ENCODE measurements at regions not wholly inside any gene's neighbourhood (a gene's known extent, or its start where the extent isn't known, plus 50 kb on each side); places are given as distances from the start of the nearest gene placed in this dataset.

- DNase-seq (ENCODE audit: low spot score): no peak
These were observed 50.0 kb upstream of the DOCK9 start for GRCh38 chr13:99027661-99028425.

DNA sequence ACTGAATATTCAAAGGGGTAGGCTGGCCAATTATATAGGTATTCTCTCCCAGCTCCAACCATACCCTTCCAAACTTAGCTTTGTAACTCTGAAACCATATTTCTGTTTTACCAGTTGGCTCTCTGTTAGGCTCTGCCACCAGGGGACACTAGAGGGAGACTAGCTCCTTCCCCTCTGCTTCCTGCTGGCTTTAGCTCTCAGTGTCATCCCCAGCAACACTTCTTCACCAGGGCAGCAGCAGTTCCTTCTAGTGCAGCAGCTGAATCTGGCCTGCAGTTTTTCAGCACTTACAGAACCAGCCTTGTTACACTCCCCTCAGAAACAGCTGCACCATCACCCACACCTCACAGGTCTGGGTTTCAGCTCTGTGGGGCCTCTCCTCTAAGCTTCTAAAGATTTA is 51.0 kb upstream of the DOCK9 start:
- peak; percentile 48 for DNase-seq (ENCODE audit: low spot score)

DNA sequence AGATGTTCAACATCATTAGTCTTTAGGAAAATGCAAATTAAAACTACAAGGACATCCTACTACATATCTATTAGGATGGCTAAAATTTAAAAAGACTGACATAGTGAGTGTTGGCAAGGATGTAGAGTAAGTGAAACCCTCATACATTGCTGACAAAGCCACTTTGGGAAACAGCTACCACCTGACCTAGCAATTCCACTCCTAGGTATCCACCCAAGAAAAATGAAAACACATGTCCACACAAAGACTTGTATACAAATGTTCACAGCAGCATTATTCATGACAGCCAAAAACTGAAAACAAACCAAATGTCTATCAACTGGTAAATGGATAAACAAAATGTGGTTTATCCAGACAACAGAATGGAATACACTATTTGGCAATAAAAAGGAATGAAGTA is 51.7 kb upstream of the DOCK9 start:
- no peak for DNase-seq (ENCODE audit: low spot score)

DNA sequence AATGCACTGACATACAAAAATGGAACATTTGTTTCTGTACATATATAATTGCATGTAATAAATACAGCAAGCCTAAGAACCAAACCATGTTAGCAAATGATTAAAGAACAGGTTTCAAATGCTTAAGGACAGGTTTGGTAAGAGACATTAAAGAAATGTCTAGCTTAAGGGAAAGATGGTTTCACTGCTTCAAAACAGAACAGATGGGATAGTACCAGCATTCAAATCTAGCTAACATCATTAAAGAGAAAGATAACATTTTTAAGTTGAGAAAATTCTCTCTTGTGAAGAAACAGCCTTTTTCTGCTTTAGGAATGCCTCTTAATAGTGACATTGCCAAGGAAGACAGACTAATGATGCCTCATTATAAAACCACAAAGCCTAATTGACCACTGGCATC is 52.5 kb upstream of the DOCK9 start:
- no peak for DNase-seq (ENCODE audit: low spot score)

- no peak for DNase-seq (ENCODE audit: low spot score)
These were observed 54.0 kb upstream of the DOCK9 start for GRCh38 chr13:99031832-99032231.

GRCh38 chr13:99033814-99034213 is 56.0 kb upstream of the DOCK9 start:
- DNase-seq (ENCODE audit: low spot score): peak; percentile 29

DNA sequence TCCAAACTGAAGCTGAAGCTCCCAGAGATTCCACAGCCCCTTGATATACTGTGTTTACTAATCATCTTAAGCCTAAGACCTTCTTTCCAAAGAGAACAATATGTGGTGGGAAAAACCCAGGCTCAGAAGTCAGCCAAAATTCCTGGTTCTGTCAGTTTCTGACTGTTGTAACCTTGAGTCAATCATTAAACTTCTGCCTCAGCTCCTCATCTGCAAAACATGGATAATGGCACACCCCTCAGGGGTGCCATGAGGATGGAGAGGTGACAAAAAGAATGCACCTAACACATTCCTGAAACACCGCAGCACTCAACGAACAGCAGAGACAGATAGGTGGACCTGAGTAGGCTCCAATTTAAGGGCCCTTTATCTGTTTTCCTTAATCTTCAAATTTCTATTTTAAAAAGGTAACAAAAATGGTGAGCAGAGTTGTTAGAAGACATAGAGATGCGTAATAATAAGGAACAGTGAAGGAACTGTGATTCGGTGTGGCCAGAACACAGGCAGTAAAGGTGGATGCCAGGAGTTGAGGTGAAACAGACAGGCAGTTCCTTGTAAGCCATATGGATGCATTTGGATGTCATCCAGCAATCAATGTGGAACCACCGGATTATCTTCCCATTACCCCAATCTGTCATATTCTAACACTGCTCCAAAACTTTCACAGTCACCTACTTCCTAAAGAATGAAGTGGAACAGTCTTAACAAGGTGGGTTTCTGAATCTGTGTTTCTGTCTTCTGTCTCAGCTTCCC is 56.6 kb upstream of the DOCK9 start:
- DNase-seq (ENCODE audit: low spot score): no peak

- DNase-seq (ENCODE audit: low spot score): no peak
These were observed 57.9 kb upstream of the DOCK9 start for GRCh38 chr13:99035715-99036114.

GRCh38 chr13:99037756-99038155 is 59.9 kb upstream of the DOCK9 start:
- no peak for DNase-seq (ENCODE audit: low spot score)

DNA sequence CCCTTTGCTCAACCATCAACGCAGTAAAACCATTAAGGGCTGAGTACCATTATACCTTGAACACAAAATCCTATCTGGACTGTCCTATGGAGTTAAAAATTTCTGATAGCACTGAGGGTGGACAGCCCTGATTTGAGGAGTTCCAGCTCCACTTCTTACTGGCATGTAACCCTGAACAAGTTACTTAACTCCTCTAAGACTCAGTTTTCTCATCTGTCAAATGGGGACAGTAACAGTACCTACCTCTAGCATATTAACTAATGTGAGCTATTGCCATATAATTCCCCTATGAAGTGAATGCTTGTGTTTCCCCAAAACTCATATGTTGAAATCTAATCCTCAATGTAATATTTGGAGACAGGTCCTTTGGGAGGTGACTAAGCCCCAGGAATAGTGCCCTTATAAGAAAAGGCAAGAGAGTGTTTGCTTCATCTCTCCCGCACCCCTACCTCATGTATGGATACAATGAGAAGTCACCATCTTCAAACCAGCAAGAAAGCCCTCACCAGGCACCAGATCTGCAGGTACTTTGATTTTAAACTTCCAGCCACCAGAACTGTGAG is 61.9 kb upstream of the DOCK9 start:
- DNase-seq (ENCODE audit: low spot score): no peak

DNA sequence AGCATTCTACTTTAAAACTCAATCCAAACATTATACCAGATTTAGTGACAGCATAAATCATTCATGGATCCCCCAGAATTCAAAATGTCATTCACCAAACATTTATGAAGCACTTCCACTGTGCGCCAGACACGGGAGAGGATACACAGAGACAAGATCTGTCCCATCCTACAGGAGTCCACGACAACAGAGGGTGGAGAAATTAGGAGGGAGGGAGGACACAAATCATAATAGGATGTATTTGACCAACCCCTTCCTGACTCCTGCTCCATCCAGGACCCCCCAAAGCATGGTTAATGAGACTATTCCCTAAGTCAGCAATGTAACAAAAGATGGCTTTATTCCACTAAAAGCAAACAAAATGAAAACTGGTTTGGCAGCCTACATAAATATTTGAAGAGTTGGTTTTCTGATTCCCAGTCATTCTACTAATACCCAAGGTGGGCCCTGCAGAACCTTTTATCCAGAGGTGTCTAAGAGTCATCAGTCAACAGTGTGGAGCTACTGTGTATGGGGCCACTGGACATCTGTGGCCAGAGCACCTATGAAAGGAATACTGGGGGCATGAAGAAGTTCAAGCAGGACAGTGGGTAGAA is 62.8 kb upstream of the DOCK9 start:
- no peak for DNase-seq (ENCODE audit: low spot score)

DNA sequence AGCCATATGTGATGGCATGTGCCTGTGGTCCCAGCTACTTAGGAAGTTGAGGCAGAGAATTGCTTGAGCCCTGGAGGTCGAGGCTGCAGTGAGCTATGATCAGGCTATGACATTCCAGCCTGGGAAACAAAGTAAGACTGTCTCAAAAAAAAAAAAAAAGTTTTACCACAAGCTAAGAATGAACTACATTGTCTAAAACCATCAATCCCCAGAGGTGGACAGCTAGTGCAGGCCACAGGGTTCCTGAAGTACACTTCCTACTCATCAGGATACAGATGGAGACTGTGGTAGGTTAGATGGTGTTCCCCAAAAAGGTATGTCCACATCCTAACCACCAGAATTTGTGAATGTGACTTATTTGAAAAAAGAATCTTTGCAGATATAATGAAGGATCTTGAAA is 63.5 kb upstream of the DOCK9 start:
- DNase-seq (ENCODE audit: low spot score): no peak

- no peak for DNase-seq (ENCODE audit: low spot score)
These were observed 63.9 kb upstream of the DOCK9 start for GRCh38 chr13:99041788-99042187.

- DNase-seq (ENCODE audit: low spot score): no peak
These were observed 64.8 kb upstream of the DOCK9 start for GRCh38 chr13:99042521-99043250.

GRCh38 chr13:99043831-99044231 is 66.0 kb upstream of the DOCK9 start:
- DNase-seq (ENCODE audit: low spot score): no peak

- DNase-seq (ENCODE audit: low spot score): no peak
These were observed 66.9 kb upstream of the DOCK9 start for GRCh38 chr13:99044764-99045163.

- no peak for DNase-seq (ENCODE audit: low spot score)
These were observed 67.5 kb upstream of the DOCK9 start for GRCh38 chr13:99045396-99045795.

- DNase-seq (ENCODE audit: low spot score): no peak
These were observed 69.0 kb upstream of the DOCK9 start for GRCh38 chr13:99046851-99047250.

- no peak for DNase-seq (ENCODE audit: low spot score)
These were observed 73.2 kb upstream of the DOCK9 start for GRCh38 chr13:99050983-99051488.

DNA sequence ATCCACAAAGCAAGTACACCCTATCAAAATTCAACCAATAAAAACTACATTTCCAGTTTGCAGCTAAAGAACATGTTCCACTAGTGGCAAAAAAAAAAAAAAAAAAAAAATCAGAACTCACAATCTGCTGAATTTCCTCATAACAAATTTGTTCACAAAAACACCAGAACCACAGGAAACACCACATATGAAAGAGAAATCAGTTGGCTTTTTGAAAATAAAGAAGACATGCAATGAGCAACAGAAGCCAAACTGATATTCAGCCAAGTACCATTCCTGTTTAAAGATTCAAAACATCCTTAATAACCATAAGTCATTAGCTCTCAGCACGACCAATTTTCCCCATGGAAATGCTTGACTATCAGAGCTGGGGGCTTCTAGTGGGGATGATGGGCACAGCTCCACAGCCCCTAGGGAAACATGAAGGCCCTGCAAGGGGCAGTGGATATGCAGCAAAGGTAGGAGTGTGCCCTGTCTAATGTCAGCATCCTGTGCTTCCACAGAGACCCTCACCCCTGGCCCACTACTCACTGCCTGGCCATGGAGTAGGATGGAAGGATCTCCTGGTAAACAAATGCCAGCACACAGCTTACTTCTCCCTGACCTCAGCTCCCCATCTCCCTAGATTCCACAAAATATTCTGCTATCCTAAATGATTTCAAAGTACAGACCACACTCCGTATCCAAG is 74.0 kb upstream of the DOCK9 start:
- DNase-seq (ENCODE audit: low spot score): no peak

- DNase-seq (ENCODE audit: low spot score): no peak
These were observed 75.9 kb upstream of the DOCK9 start for GRCh38 chr13:99053636-99054233.
